Right ventricle myocardium inferior (tissue), 1 donor: ENCODE measurements at regions not wholly inside any gene's neighbourhood (a gene's known extent, or its start where the extent isn't known, plus 50 kb on each side); places are given as distances from the start of the nearest gene placed in this dataset.

Experiments used
- ATAC-seq: fragments of 200-7000 bp; cut with Tn5 transposase; one replicate; pipeline ENCODE4 v1.9.1; 2020; ENCODE audit warnings: mild to moderate bottlenecking, moderate library complexity
- DNase-seq: peaks from one replicate; pipeline ENCODE4 v3.0.0; 2021; ENCODE audit errors: missing footprints
- intact Hi-C: fragments of 100-400 bp; cut with DNase I; formaldehyde crosslinking; loops from one replicate; pipeline ENCODE4 v1.11.0; 2022
- donor health status: DM: no; HTN: yes; CAD: no; lungs with severe emphysema.

GRCh38 chr6:47938405-47938804, 156.6 kb downstream of the OPN5 start:
- DNase-seq = no peak
- intact Hi-C loops = no loop called here
- ATAC-seq = no peak

- intact Hi-C loops = no loop called here
- ATAC-seq = no peak
Measured at GRCh38 chr6:47936820-47937219, 155.0 kb downstream of the OPN5 start.

GRCh38 chr6:47934023-47934422, 152.2 kb downstream of the OPN5 start:
- ATAC-seq = no peak
- intact Hi-C loops = no loop called here
- no peak for DNase-seq

More at GRCh38 chr6:47936820-47937219, 155.0 kb downstream of the OPN5 start:
- no peak for DNase-seq

GRCh38 chr6:47932575-47932974, 150.7 kb downstream of the OPN5 start:
- intact Hi-C loops = no loop called here
- DNase-seq = no peak
- no peak for ATAC-seq

GRCh38 chr6:47924001-47924400, 142.2 kb downstream of the OPN5 start:
- no peak for ATAC-seq
- no peak for DNase-seq
- intact Hi-C loops = no loop called here

GRCh38 chr6:47922391-47922790, 140.6 kb downstream of the OPN5 start:
- no peak for ATAC-seq
- intact Hi-C loops = no loop called here
- DNase-seq = no peak

GRCh38 chr6:47919875-47920274, 138.0 kb downstream of the OPN5 start:
- intact Hi-C loops = no loop called here
- DNase-seq (no peak), ATAC-seq (no peak)

GRCh38 chr6:47917811-47918210, 136.0 kb downstream of the OPN5 start:
- DNase-seq (no peak), ATAC-seq (no peak)
- intact Hi-C loops = no loop called here

GRCh38 chr6:47917202-47917601, 135.4 kb downstream of the OPN5 start:
- no peak for ATAC-seq

GRCh38 chr6:47915017-47915416, 133.2 kb downstream of the OPN5 start:
- ATAC-seq (no peak), DNase-seq (no peak)
- intact Hi-C loops = no loop called here

More at GRCh38 chr6:47917202-47917601, 135.4 kb downstream of the OPN5 start:
- intact Hi-C loops = no loop called here
- DNase-seq = no peak

GRCh38 chr6:47908271-47908670, 126.4 kb downstream of the OPN5 start:
- no peak for DNase-seq
- no peak for ATAC-seq
- intact Hi-C loops = no loop called here

GRCh38 chr6:47905717-47906116, 123.9 kb downstream of the OPN5 start:
- DNase-seq (no peak), ATAC-seq (no peak)
- intact Hi-C loops = no loop called here

- ATAC-seq = no peak
- intact Hi-C loops = no loop called here
- no peak for DNase-seq
Measured at GRCh38 chr6:47897247-47897646, 115.4 kb downstream of the OPN5 start.

GRCh38 chr6:47890326-47890875, 108.6 kb downstream of the OPN5 start:
- intact Hi-C loops = no loop called here
- DNase-seq = no peak
- no peak for ATAC-seq

GRCh38 chr6:47879015-47879414, 97.2 kb downstream of the OPN5 start:
- DNase-seq (no peak), ATAC-seq (no peak)
- intact Hi-C loops = no loop called here
